ENCODE measurements at regions not wholly inside any gene's neighbourhood (a gene's known extent, or its start where the extent isn't known, plus 50 kb on each side); places are given as distances from the start of the nearest gene placed in this dataset.

DNA sequence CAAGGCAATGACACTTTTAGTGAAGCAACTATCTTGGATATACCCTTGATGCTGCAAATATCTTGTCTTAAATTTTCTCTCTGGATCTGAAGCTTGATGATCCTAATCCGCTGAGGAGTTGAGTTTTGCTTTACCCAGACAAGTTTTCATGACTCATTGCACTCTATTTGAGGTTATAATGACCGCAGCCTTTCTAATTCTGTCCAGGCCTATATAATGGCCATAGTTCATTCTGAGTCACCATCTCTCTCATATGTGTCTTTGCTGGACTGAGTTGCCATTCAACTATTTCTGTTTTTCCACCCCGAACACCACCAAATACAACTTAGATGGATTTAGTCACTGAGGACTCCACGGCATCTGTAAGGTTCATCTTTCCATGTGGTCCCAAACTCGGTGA lies 802.1 kb upstream of the FAM98A start:
- H3K4me3 ChIP-seq (ENCODE audit: low read depth, low read length), result no peak overlapping the region
- TF ChIP-seq, protein P1, sequence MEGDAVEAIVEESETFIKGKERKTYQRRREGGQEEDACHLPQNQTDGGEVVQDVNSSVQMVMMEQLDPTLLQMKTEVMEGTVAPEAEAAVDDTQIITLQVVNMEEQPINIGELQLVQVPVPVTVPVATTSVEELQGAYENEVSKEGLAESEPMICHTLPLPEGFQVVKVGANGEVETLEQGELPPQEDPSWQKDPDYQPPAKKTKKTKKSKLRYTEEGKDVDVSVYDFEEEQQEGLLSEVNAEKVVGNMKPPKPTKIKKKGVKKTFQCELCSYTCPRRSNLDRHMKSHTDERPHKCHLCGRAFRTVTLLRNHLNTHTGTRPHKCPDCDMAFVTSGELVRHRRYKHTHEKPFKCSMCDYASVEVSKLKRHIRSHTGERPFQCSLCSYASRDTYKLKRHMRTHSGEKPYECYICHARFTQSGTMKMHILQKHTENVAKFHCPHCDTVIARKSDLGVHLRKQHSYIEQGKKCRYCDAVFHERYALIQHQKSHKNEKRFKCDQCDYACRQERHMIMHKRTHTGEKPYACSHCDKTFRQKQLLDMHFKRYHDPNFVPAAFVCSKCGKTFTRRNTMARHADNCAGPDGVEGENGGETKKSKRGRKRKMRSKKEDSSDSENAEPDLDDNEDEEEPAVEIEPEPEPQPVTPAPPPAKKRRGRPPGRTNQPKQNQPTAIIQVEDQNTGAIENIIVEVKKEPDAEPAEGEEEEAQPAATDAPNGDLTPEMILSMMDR (conservative IDR thresholded peaks at IDR 0.05; ENCODE audit: low read depth, low read length), result no peak
- no peak for DNase-seq (ENCODE audit: low read depth)

DNA sequence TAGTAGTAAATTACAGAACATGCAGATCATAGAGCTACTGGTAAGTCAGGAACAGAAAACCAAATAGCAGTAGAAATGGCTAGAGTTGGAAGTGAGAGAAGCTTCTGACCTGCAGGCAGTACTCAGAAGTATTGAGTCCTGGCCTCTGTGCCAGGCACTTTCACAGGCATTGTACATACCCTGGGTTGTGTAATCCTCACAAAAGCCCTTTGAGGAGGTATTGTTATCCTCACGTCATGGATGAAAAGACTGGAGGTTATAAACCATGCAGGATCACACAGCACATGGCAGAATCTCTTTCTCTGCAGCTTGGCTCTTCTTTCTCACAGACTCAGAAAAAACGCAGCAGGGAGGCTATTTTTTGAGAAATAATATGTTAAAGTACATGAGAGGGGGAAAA lies 789.3 kb upstream of the FAM98A start:
- TF ChIP-seq, protein P1 (conservative IDR thresholded peaks at IDR 0.05; ENCODE audit: low read depth, low read length), result no peak
- H3K4me3 ChIP-seq (ENCODE audit: low read depth, low read length), result no peak overlapping the region
- no peak for DNase-seq (ENCODE audit: low read depth)

DNA sequence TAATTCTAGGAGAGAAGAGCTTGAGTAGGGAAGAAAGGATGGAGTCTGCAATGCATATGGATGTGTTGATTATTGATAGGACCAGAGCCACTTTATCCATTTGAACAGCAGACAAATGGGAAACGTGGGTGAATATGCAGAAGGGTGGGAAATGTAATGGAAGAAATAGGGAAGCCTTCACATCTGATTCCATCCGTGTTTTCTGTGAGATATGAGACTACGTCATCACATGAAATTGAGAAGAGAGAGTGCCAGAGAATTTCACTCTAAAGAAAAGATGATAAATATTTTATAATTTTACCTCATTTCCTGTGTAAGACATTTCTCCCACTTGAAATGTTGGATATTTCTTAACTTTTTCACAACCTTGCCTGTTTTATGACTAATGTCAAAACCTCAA lies 788.4 kb upstream of the FAM98A start:
- no peak for DNase-seq (ENCODE audit: low read depth)
- TF ChIP-seq, protein P1 (conservative IDR thresholded peaks at IDR 0.05; ENCODE audit: low read depth, low read length), result no peak

DNA sequence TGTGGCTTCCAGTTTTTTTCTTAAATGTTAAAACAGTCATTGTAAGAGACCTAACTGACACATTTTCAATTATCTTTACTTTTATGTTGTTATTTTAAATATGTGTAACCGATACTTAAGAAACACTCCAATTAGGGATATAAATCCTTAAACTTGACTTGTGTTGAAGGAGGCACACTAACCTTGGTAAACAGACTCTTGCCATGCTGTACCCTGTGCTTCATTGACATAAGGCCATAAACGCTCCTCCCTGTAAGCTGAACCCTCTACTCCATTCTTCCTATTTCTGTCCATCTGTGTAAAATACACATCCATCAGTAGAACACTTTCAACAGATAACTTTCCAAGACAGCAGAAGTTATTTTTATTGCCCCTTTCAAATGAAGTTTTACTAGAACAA lies 780.5 kb upstream of the FAM98A start:
- TF ChIP-seq, protein P1 (conservative IDR thresholded peaks at IDR 0.05; ENCODE audit: low read depth, low read length), result no peak
- no peak overlapping the region for H3K4me3 ChIP-seq (ENCODE audit: low read depth, low read length)
- DNase-seq (ENCODE audit: low read depth), result no peak

More for the DNA sequence above, 788.4 kb upstream of the FAM98A start:
- H3K4me3 ChIP-seq (ENCODE audit: low read depth, low read length), result no peak overlapping the region

DNA sequence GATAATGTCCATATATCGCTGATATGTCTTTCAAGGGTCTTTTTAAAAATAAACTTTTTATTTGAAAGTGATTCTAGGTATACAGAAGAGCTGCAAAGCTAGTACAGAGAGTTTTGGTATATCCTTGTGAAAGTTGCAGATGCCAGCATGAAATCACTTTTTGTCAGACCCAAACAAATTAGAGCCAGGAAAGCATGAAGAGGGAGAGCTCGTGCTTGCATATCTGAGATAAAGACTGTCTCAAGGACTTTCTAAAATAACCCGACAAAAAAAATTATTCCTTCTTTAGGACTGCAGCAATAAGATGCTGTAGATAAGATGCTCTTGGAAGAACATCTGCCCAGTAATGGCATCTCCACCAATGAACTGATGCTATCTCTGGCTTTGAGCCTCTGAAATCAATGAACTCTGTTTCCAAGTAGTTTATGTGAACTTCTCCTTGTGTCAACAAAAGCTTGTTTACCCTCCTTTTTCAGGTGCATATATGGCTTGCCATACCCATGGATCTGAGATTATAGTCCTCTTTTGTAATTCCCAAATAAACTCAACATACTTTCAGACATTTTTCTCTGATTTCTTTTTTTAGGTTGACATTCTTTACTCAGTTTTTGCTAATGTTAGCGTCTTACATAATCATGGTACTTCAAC lies 774.6 kb upstream of the FAM98A start:
- no peak overlapping the region for H3K4me3 ChIP-seq (ENCODE audit: low read depth, low read length)
- TF ChIP-seq, protein P1 (conservative IDR thresholded peaks at IDR 0.05; ENCODE audit: low read depth, low read length), result no peak
- no peak for DNase-seq (ENCODE audit: low read depth)

DNA sequence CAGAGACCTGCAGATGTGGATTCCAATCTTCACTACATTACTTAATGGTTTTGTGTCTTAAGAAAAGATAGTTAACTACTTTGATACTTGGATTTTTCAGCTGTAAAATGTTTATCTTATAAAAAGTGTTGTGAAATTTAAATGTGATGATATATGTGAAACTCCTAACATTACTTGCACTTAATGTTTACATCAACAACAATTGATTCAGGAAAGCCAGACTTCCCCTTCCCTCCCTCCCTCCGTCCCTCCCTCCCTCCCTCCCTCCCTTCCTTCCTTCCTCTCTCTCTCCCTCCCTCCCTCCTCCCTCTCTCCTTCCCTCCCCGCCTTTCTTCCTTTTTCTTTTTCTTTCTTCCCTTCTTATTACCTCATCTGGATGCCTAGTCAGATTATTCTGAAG lies 773.9 kb upstream of the FAM98A start:
- no peak for DNase-seq (ENCODE audit: low read depth)
- TF ChIP-seq, protein P1 (conservative IDR thresholded peaks at IDR 0.05; ENCODE audit: low read depth, low read length), result no peak
- H3K4me3 ChIP-seq (ENCODE audit: low read depth, low read length), result no peak overlapping the region

DNA sequence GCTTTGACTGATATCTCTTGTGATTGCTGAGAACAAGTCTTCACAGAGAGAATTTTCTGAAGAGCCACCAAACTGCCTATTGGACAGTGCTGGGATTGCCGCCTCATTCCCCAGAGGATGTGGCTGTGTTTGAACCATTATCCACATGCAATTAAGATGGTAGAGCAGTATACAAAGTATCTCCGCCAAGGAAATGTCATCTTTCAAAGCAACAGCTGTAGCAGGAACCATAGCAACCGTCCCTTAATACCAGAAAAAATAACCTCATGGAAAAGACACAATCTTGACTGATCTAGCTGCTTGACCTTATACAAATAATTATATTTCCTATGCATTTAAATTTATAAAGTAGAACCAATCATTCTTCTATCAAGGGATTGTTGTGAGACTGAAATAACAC lies 772.6 kb upstream of the FAM98A start:
- no peak for DNase-seq (ENCODE audit: low read depth)
- H3K4me3 ChIP-seq (ENCODE audit: low read depth, low read length), result no peak overlapping the region
- TF ChIP-seq, protein P1 (conservative IDR thresholded peaks at IDR 0.05; ENCODE audit: low read depth, low read length), result no peak
